ENCODE measurements at regions not wholly inside any gene's neighbourhood (a gene's known extent, or its start where the extent isn't known, plus 50 kb on each side); places are given as distances from the start of the nearest gene placed in this dataset.

DNA sequence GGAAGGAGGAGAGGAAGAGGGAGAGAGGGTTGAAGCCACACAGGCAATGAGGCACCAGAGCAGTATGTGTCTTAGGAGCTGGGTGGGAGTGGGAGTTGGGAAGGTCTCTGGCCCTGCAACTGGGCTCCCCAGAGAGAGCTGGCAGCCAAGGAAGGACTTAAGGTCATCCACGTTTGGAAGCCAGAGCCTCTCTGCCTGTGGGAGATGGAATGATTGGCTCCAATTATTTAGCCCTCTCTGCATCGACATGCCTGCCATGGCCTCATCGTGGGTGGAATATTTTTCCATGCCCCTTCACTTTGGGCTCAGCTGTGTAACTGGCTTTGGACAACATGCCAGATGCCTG lies 478.5 kb downstream of the RPS24 start:
- H3K9me3 ChIP-seq (ENCODE audit: control insufficient read depth, insufficient read depth, low read length), result no peaks in the 10 kb centered on the region

DNA sequence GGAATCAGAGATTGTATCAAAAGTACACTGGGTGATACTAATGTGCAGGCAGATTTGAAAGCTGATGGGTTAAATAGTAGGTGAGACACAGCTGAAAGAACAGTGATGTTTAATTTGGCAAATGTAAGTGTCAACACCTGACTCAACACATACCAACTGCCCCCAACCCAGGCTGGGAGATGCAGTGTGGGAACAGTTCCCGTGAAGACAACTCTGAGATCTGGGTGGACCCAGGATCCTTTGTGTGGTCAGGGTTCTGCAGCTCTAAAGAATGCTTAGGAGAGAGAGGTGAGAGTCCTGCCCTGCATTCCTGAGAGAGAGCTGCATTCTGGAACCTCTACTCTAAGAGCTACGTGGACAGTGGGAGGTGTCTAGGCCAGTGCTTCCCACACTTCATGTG lies 479.7 kb downstream of the RPS24 start:
- Histone ChIP-seq H3K4me1 (ENCODE audit: control insufficient read depth, insufficient read depth, low read length) (no peaks in the 10 kb centered on the region), H3K9me3 (ENCODE audit: control insufficient read depth, insufficient read depth, low read length) (no peaks in the 10 kb centered on the region)

More for the DNA sequence above, 478.5 kb downstream of the RPS24 start:
- H3K4me1 ChIP-seq (ENCODE audit: control insufficient read depth, insufficient read depth, low read length), result no peaks in the 10 kb centered on the region
- H3K9ac ChIP-seq (ENCODE audit: low read depth, low read length), result no peak overlapping the region
- H3K36me3 ChIP-seq (ENCODE audit: control insufficient read depth, insufficient read depth, low read length), result no peaks in the 10 kb centered on the region
- no peak overlapping the region for H3K4me3 ChIP-seq (ENCODE audit: low read depth, low read length)
- peaks cover 2% of the 10 kb centered on the region for H3K27me3 ChIP-seq (ENCODE audit: control insufficient read depth, insufficient read depth, low read length)

DNA sequence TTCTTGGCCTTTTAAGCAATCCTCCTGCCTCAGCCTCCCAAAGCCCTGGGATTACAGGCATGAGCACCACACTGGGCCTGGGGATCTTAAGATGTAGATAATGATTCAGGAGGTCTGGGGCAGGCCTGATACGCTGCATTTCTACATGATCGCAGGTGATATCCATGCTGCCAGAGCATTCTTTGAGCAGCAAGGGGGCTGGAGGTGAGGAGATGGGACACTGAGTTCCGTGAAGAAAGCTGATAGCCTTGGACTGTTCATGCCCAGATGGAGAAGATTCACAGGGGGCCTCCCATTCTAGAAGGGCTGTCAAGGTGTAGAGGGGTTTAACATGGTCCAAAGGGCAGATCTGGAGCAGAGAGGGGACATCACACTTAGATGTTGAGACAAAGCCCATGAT lies 480.3 kb downstream of the RPS24 start:
- H3K9ac ChIP-seq (ENCODE audit: low read depth, low read length), result no peak overlapping the region
- H3K36me3 ChIP-seq (ENCODE audit: control insufficient read depth, insufficient read depth, low read length), result no peaks in the 10 kb centered on the region
- no peaks in the 10 kb centered on the region for H3K4me1 ChIP-seq (ENCODE audit: control insufficient read depth, insufficient read depth, low read length)
- H3K4me3 ChIP-seq (ENCODE audit: low read depth, low read length), result no peak overlapping the region
- H3K27me3 ChIP-seq (ENCODE audit: control insufficient read depth, insufficient read depth, low read length), result no peaks in the 10 kb centered on the region
- no peaks in the 10 kb centered on the region for H3K9me3 ChIP-seq (ENCODE audit: control insufficient read depth, insufficient read depth, low read length)

More for the DNA sequence above, 479.7 kb downstream of the RPS24 start:
- no peaks in the 10 kb centered on the region for H3K36me3 ChIP-seq (ENCODE audit: control insufficient read depth, insufficient read depth, low read length)
- H3K4me3 ChIP-seq (ENCODE audit: low read depth, low read length), result no peak overlapping the region
- H3K9ac ChIP-seq (ENCODE audit: low read depth, low read length), result no peak overlapping the region
- peaks cover 2% of the 10 kb centered on the region for H3K27me3 ChIP-seq (ENCODE audit: control insufficient read depth, insufficient read depth, low read length)

DNA sequence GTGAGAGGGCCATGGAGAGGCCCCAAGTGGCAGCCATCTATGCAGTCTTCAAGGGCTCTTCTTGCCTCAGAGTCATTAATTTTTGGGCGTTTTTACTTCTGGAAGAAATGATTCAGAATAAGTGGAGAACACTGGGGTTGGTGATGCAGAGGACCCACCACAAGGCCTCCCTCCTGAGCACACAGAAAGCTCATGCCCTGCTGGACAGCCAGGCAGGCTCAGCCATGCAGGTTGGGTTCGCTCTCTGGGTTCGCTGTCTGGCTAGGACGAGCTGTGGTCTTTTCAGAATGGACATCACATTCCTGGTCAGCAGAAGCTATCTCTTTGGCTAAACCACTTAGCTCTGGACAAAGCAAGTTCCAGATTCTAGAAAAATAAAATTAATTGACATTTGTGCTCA lies 480.8 kb downstream of the RPS24 start:
- H3K27me3 ChIP-seq (ENCODE audit: control insufficient read depth, insufficient read depth, low read length), result no peaks in the 10 kb centered on the region
- H3K9me3 ChIP-seq (ENCODE audit: control insufficient read depth, insufficient read depth, low read length), result no peaks in the 10 kb centered on the region
- no peaks in the 10 kb centered on the region for H3K4me1 ChIP-seq (ENCODE audit: control insufficient read depth, insufficient read depth, low read length)
- no peak overlapping the region for H3K9ac ChIP-seq (ENCODE audit: low read depth, low read length)
- no peaks in the 10 kb centered on the region for H3K36me3 ChIP-seq (ENCODE audit: control insufficient read depth, insufficient read depth, low read length)
- no peak overlapping the region for H3K4me3 ChIP-seq (ENCODE audit: low read depth, low read length)

DNA sequence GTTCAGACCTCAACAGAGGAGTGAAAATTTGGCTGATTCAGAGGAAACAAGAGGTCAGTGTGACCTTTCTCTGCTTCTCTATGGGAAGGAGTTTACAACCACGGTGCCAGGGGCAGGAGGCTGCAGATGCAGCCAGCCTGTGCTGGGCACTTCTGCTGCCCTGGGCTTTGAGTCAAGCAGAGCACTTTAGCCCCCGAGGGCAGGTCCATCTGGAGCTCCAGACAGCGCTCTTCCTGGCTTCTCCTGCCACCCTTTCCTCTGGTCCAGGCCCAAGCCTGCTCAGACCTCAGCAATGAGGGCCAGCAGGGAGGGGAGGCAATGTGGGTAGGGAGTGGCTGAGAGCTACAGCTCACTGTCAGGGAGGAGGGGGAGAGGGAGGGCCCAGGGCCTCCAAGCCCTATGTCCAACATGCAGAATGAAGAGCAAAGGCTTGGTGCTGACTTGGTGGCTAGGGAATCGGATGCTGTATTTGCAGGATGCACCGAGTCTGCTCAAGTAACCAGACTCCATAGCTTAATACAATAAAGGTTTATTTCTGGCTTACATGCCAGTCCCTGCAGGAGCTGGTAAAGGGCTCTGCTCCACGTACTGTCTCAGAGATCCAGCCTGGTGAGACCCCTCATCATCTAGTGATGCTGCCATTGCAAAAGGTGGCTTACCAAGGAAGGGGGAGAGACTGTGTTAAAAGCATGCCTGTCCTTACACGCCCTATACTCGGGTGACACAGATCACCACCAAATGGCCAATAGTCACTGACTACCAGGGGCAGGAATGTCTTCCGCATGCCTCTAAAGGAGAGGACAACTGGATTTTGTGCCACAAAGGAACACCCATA lies 481.6 kb downstream of the RPS24 start:
- Histone ChIP-seq H3K9me3 (ENCODE audit: control insufficient read depth, insufficient read depth, low read length) (no peaks in the 10 kb centered on the region), H3K36me3 (ENCODE audit: control insufficient read depth, insufficient read depth, low read length) (no peaks in the 10 kb centered on the region), H3K27me3 (ENCODE audit: control insufficient read depth, insufficient read depth, low read length) (no peaks in the 10 kb centered on the region)

DNA sequence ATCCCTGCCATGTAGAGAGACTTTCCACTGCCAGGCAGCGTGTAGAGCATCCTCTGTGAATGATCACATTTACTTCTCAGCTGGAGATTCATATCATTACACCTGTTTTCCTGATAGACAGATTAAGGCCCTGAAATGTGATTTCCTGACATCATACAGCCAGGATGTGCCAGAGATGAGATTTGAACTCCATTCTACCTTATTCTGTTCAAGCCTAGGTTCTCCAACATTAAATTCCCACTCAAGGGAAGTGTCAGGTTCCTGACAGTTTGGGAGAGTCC lies 482.1 kb downstream of the RPS24 start:
- Histone ChIP-seq H3K4me3 (ENCODE audit: low read depth, low read length) (no peak overlapping the region), H3K4me1 (ENCODE audit: control insufficient read depth, insufficient read depth, low read length) (no peaks in the 10 kb centered on the region), H3K9me3 (ENCODE audit: control insufficient read depth, insufficient read depth, low read length) (no peaks in the 10 kb centered on the region), H3K9ac (ENCODE audit: low read depth, low read length) (no peak overlapping the region), H3K27me3 (ENCODE audit: control insufficient read depth, insufficient read depth, low read length) (no peaks in the 10 kb centered on the region), H3K36me3 (ENCODE audit: control insufficient read depth, insufficient read depth, low read length) (no peaks in the 10 kb centered on the region)

More for the DNA sequence above, 481.6 kb downstream of the RPS24 start:
- H3K9ac ChIP-seq (ENCODE audit: low read depth, low read length), result no peak overlapping the region
- H3K4me1 ChIP-seq (ENCODE audit: control insufficient read depth, insufficient read depth, low read length), result no peaks in the 10 kb centered on the region
- no peak overlapping the region for H3K4me3 ChIP-seq (ENCODE audit: low read depth, low read length)

DNA sequence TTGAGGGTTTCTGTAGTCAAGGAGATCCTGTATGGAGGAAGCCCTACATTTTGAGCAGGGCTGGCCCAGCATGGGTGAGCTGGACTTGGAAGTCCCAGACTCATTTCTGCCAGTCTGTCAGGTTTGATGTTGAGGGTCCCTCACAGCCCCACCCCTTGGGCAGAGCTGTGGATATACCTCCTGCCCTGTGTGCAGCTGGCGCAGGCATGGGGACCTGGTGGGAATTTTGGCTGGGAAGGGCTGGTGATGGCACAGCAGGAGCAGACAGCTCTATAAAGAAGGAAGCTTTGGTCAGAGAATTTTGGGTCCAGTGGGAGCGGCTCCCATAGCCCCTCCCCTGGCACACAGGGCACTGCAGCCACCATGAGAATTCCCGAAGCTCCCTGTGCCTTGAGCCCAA lies 482.6 kb downstream of the RPS24 start:
- Histone ChIP-seq H3K27me3 (ENCODE audit: control insufficient read depth, insufficient read depth, low read length) (no peaks in the 10 kb centered on the region), H3K9me3 (ENCODE audit: control insufficient read depth, insufficient read depth, low read length) (no peaks in the 10 kb centered on the region), H3K4me3 (ENCODE audit: low read depth, low read length) (no peak overlapping the region), H3K4me1 (ENCODE audit: control insufficient read depth, insufficient read depth, low read length) (no peaks in the 10 kb centered on the region), H3K36me3 (ENCODE audit: control insufficient read depth, insufficient read depth, low read length) (no peaks in the 10 kb centered on the region), H3K9ac (ENCODE audit: low read depth, low read length) (no peak overlapping the region)

DNA sequence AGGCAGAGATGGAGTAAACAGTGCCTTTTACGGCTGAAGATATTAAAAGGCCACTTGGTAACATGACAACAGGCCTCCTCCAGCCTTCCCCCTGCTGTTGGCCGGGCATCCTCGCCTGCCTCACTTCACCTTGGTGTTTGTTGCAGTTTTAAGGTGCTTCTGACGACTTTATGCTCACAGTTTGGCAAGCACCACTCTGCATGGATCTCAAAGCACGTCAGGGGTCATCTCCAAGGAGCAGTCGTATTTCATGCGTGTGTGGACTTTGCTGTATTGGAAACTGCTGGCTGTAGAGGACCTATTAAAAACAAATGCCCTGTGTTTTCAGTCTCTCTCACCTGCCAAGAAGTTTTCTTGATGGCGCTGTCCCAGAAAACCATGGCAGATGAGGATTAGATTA lies 483.1 kb downstream of the RPS24 start:
- Histone ChIP-seq H3K36me3 (ENCODE audit: control insufficient read depth, insufficient read depth, low read length) (no peaks in the 10 kb centered on the region), H3K4me3 (ENCODE audit: low read depth, low read length) (no peak overlapping the region), H3K9ac (ENCODE audit: low read depth, low read length) (no peak overlapping the region), H3K27me3 (ENCODE audit: control insufficient read depth, insufficient read depth, low read length) (no peaks in the 10 kb centered on the region), H3K4me1 (ENCODE audit: control insufficient read depth, insufficient read depth, low read length) (no peaks in the 10 kb centered on the region), H3K9me3 (ENCODE audit: control insufficient read depth, insufficient read depth, low read length) (no peaks in the 10 kb centered on the region)

DNA sequence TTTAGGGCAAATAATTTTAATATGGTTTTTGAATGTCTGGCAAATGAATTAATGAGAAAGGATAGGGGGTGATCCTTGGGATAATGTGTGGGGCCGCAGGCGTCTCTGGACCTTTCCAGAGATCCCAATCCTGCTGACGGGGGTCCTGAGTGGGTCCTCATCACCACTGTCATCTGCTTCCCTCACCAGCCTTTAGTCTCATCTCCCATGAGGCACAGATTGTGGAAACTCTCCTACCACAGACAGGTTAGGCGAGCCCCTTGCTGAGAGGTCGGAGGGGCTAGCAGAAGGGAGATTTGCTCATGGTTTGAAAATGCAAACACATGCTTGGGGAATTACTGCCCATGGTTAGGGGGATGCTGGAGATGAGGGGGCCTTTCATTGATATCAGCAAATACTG lies 484.6 kb downstream of the RPS24 start:
- H3K9ac ChIP-seq (ENCODE audit: low read depth, low read length), result no peak overlapping the region
- H3K9me3 ChIP-seq (ENCODE audit: control insufficient read depth, insufficient read depth, low read length), result no peaks in the 10 kb centered on the region
- no peak overlapping the region for H3K4me3 ChIP-seq (ENCODE audit: low read depth, low read length)
- no peaks in the 10 kb centered on the region for H3K36me3 ChIP-seq (ENCODE audit: control insufficient read depth, insufficient read depth, low read length)
- H3K27me3 ChIP-seq (ENCODE audit: control insufficient read depth, insufficient read depth, low read length), result no peaks in the 10 kb centered on the region
- H3K4me1 ChIP-seq (ENCODE audit: control insufficient read depth, insufficient read depth, low read length), result no peaks in the 10 kb centered on the region

DNA sequence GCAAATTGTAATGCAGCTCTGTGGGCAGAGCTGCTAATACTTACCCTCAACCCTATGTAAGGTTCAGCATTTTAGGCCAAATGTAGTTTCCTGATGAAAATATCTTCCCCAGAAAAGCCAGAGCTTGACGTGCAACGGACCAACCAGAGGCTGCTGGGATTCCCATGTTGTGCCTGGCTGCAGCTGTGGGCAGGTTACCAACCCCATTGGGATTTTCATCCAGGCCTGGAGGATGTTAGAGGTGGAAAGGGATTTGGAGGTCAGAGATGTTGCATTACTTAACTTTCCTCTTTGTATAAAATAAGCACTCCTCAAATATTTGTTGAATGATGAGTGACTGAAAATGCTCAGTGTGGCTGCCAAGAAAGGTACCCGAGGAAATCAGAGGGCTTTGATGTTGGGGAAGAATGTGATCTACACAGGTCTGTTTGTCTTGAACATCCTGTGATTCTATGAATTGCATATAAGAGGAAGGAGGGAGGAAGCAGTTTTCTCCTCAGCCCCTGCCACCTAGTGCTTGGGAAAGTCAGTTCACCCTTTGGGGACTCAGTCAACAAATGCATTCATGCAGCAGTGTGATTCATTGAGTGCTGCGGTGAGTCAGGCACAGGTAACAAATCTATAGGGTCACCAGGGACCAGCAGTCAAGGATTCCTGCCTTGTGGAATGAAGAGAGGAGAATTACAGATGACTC lies 487.2 kb downstream of the RPS24 start:
- no peaks in the 10 kb centered on the region for H3K36me3 ChIP-seq (ENCODE audit: control insufficient read depth, insufficient read depth, low read length)
- H3K9me3 ChIP-seq (ENCODE audit: control insufficient read depth, insufficient read depth, low read length), result no peaks in the 10 kb centered on the region
- H3K4me1 ChIP-seq (ENCODE audit: control insufficient read depth, insufficient read depth, low read length), result no peaks in the 10 kb centered on the region
- no peak overlapping the region for H3K4me3 ChIP-seq (ENCODE audit: low read depth, low read length)
- H3K9ac ChIP-seq (ENCODE audit: low read depth, low read length), result no peak overlapping the region
- H3K27me3 ChIP-seq (ENCODE audit: control insufficient read depth, insufficient read depth, low read length), result no peaks in the 10 kb centered on the region

DNA sequence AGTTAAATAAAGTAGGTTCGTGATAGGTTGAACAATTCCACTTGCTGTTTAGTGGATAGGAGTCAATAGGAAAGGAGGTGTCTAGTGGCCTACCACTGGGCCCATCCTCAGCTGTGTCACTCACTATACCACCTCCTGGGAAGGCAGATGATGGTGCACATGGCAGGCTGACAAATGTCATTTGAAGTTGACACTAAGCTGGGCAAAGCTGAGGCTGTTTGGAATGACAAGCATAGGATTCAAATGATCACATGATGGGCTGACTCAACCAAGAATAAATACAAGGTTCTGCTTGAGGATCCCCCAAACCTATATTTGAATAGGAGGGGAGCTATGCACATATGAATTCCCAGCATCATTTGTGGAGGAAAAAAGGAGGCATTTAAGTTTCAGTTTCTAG lies 489.8 kb downstream of the RPS24 start:
- Histone ChIP-seq H3K9ac (ENCODE audit: low read depth, low read length) (no peak overlapping the region), H3K4me3 (ENCODE audit: low read depth, low read length) (no peak overlapping the region)

DNA sequence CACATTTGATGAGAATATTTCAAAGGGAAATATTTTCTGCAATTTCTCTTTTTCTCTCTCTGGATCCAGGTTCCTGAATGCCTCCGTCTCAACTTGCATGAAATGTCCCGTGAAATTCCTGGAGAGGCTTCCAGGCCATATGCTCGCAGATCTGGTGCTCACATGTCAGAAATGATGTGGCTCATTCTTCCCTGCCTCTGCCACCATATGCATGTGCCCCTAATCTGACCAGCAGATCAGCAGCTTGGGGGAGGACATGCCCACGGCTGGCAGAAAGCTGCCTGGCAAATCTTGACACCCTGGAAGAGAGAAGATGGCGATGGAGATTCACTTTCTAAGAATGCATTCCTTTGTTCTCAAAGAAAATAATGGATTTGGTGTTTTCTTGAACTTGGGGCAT lies 490.7 kb downstream of the RPS24 start:
- no peaks in the 10 kb centered on the region for H3K27me3 ChIP-seq (ENCODE audit: control insufficient read depth, insufficient read depth, low read length)
- H3K4me3 ChIP-seq (ENCODE audit: low read depth, low read length), result no peak overlapping the region
- no peaks in the 10 kb centered on the region for H3K9me3 ChIP-seq (ENCODE audit: control insufficient read depth, insufficient read depth, low read length)
- H3K4me1 ChIP-seq (ENCODE audit: control insufficient read depth, insufficient read depth, low read length), result no peaks in the 10 kb centered on the region
- H3K36me3 ChIP-seq (ENCODE audit: control insufficient read depth, insufficient read depth, low read length), result no peaks in the 10 kb centered on the region
- no peak overlapping the region for H3K9ac ChIP-seq (ENCODE audit: low read depth, low read length)

More for the DNA sequence above, 489.8 kb downstream of the RPS24 start:
- no peaks in the 10 kb centered on the region for H3K9me3 ChIP-seq (ENCODE audit: control insufficient read depth, insufficient read depth, low read length)
- H3K27me3 ChIP-seq (ENCODE audit: control insufficient read depth, insufficient read depth, low read length), result no peaks in the 10 kb centered on the region
- no peaks in the 10 kb centered on the region for H3K36me3 ChIP-seq (ENCODE audit: control insufficient read depth, insufficient read depth, low read length)
- H3K4me1 ChIP-seq (ENCODE audit: control insufficient read depth, insufficient read depth, low read length), result no peaks in the 10 kb centered on the region
